ENCODE measurements at regions not wholly inside any gene's neighbourhood (a gene's known extent, or its start where the extent isn't known, plus 50 kb on each side); places are given as distances from the start of the nearest gene placed in this dataset.
"Not testable (repeated sequence)": the region's sequence is repeated elsewhere in the genome, so short reads cannot be mapped to it uniquely, and the experiment has no call there.

GRCh38 chr11:93608364-93608763 is 53.1 kb upstream of the CEP295 start:
- no peak overlapping the region for H3K27ac Mint-ChIP-seq
- H3K4me3 Mint-ChIP-seq = no peak overlapping the region
- H3K4me1 Mint-ChIP-seq = peaks cover 0 to 3% (median 1%) of the 10 kb centered on the region in 3 donors
- no peaks in the 10 kb centered on the region for H3K9me3 Mint-ChIP-seq
- peaks cover 2% of the 10 kb centered on the region for H3K36me3 Mint-ChIP-seq
- peaks cover 1% of the 10 kb centered on the region for H3K27me3 Mint-ChIP-seq

GRCh38 chr11:93606721-93607120 is 54.8 kb upstream of the CEP295 start:
- peaks cover 0 to 3% (median 1%) of the 10 kb centered on the region in 3 donors for H3K4me1 Mint-ChIP-seq
- H3K27ac Mint-ChIP-seq = no peak overlapping the region
- H3K9me3 Mint-ChIP-seq = peaks cover 0 to 2% (median 0%) of the 10 kb centered on the region in 3 donors
- H3K27me3 Mint-ChIP-seq = peaks cover 1% of the 10 kb centered on the region
- H3K4me3 Mint-ChIP-seq = no peak overlapping the region
- peaks cover 2% of the 10 kb centered on the region for H3K36me3 Mint-ChIP-seq

GRCh38 chr11:93606314-93606713 is 55.2 kb upstream of the CEP295 start:
- peaks cover 1% of the 10 kb centered on the region for H3K27me3 Mint-ChIP-seq
- H3K36me3 Mint-ChIP-seq = peaks cover 2% of the 10 kb centered on the region
- H3K27ac Mint-ChIP-seq = no peak overlapping the region
- peaks cover 0 to 2% (median 0%) of the 10 kb centered on the region in 3 donors for H3K9me3 Mint-ChIP-seq
- H3K4me1 Mint-ChIP-seq = peaks cover 0 to 3% (median 1%) of the 10 kb centered on the region in 3 donors
- no peak overlapping the region for H3K4me3 Mint-ChIP-seq

DNA sequence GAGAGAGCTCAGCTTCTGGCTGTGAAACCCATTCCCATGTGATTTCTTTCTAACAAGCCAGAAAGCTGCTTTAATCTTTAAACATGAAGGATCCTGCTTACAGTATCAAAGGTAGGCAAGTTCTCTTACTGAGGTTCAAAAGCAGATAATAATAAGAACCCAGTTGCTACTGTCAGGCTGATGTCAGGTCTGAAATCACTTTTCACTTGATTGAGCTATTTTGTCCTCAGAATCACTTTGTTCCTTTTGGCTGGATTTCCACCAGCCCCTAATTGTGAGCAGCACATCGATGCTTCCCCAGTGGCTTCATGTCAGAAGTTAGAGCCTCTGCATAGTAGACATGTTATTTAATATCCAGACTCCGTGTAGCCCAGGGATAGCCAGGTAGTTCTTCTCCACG is 55.8 kb upstream of the CEP295 start:
- Mint-ChIP-seq H3K36me3 (no peaks in the 10 kb centered on the region), H3K4me3 (no peak overlapping the region), H3K4me1 (peaks cover 0 to 3% (median 1%) of the 10 kb centered on the region in 3 donors), H3K27ac (no peak overlapping the region), H3K9me3 (peaks cover 0 to 2% (median 0%) of the 10 kb centered on the region in 3 donors), H3K27me3 (peaks cover 5% of the 10 kb centered on the region)

GRCh38 chr11:93604008-93604660 is 57.3 kb upstream of the CEP295 start:
- Mint-ChIP-seq H3K27ac (no peak overlapping the region), H3K27me3 (peaks cover 5% of the 10 kb centered on the region), H3K36me3 (no peaks in the 10 kb centered on the region), H3K9me3 (peaks cover 0 to 2% (median 0%) of the 10 kb centered on the region in 3 donors), H3K4me1 (peaks cover 0 to 3% (median 1%) of the 10 kb centered on the region in 3 donors), H3K4me3 (no peak overlapping the region)

- Mint-ChIP-seq H3K27me3 (peaks cover 5% of the 10 kb centered on the region), H3K4me1 (peaks cover 0 to 3% (median 1%) of the 10 kb centered on the region in 3 donors), H3K4me3 (no peak overlapping the region), H3K27ac (peak overlapping the region in 2 of 3 donors; percentile 14 to 20), H3K9me3 (peaks cover 0 to 2% (median 0%) of the 10 kb centered on the region in 3 donors), H3K36me3 (no peaks in the 10 kb centered on the region)
Measured at GRCh38 chr11:93603225-93604007, 58.1 kb upstream of the CEP295 start.

DNA sequence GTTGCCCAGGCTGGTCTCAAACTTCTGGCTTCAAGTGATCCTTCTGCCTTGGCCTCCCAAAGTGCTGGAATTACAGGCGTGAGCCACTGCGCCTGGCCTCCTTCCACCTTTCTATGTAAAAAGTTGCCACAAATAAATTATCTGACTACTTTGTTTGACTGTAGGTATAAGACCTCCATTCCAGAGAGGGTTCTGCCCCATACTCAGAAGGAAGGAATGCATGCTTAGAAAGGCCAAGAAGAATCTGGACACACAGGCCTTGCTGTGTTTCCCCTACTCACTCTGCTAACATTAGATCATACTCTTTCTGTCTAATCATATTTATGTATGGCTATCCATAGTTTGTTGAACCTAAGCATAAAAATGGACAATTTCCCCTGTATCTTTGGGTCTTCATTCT is 53.0 kb upstream of the SMCO4 start:
- not testable (repeated sequence) for H3K9me3 Mint-ChIP-seq, H3K4me3 Mint-ChIP-seq, H3K27ac Mint-ChIP-seq, H3K27me3 Mint-ChIP-seq, H3K4me1 Mint-ChIP-seq, H3K36me3 Mint-ChIP-seq

Measured in IgD-negative memory B cell (primary cell).